NB4 (cell line): ENCODE measurements at regions not wholly inside any gene's neighbourhood (a gene's known extent, or its start where the extent isn't known, plus 50 kb on each side); places are given as distances from the start of the nearest gene placed in this dataset.

Experiments used
- MAX ChIP-seq: IDR thresholded peaks from 2 replicates; pipeline ENCODE4 v1.6.1; 2011; ENCODE audit warnings: low read depth, low read length
- MYC ChIP-seq: IDR thresholded peaks from 2 replicates; pipeline ENCODE4 v1.6.1; 2011; ENCODE audit warnings: low read depth, low read length
- POLR2A ChIP-seq: IDR thresholded peaks from 2 replicates; pipeline ENCODE4 v1.6.1; 2011; ENCODE audit warnings: mild to moderate bottlenecking; ENCODE audit not compliant: insufficient read length; ENCODE audit errors: extremely low read depth
- TF ChIP-seq, protein P1 (sequence below): IDR thresholded peaks from one replicate; pipeline ENCODE4 v1.5.1; 2012; ENCODE audit warnings: low read depth, low read length

DNA sequence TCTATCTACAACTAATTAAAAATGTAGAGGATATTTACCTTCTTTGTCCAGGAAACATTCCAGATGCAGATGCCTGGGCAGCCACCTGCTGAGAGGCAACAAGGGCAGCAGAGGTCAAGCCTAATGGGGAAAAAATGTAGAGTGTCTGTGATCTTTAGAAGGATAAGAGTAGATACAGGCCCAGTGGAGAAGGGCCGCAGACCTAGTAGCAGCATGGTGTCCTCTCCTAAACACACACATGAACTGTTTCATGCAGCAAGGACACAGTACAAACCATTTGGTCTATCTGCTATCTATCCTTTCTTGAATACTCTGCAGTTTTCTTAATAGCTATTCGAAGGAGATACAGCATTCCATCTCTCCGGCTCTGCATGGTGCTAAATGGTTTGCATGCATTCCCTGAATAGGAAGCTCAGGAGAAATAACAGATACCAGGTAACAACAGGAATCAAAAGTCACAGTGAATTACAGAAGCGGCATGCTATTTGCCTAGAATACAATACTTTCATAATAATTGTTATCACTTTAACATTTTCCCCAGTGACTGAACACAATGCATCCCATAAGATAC, 107.3 kb downstream of the ZNF608 start:
- TF ChIP-seq, protein P1, sequence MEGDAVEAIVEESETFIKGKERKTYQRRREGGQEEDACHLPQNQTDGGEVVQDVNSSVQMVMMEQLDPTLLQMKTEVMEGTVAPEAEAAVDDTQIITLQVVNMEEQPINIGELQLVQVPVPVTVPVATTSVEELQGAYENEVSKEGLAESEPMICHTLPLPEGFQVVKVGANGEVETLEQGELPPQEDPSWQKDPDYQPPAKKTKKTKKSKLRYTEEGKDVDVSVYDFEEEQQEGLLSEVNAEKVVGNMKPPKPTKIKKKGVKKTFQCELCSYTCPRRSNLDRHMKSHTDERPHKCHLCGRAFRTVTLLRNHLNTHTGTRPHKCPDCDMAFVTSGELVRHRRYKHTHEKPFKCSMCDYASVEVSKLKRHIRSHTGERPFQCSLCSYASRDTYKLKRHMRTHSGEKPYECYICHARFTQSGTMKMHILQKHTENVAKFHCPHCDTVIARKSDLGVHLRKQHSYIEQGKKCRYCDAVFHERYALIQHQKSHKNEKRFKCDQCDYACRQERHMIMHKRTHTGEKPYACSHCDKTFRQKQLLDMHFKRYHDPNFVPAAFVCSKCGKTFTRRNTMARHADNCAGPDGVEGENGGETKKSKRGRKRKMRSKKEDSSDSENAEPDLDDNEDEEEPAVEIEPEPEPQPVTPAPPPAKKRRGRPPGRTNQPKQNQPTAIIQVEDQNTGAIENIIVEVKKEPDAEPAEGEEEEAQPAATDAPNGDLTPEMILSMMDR = no peak
- TF ChIP-seq POLR2A = no peak
- TF ChIP-seq MAX = no peak
- no peak for TF ChIP-seq MYC
